Urinary bladder (tissue), 3 donors: ENCODE measurements at regions not wholly inside any gene's neighbourhood (a gene's known extent, or its start where the extent isn't known, plus 50 kb on each side); places are given as distances from the start of the nearest gene placed in this dataset.
"Not testable (repeated sequence)": the region's sequence is repeated elsewhere in the genome, so short reads cannot be mapped to it uniquely, and the experiment has no call there.

Experiments
- DNase-seq: peaks from one replicate; pipeline ENCODE4 v3.0.0-alpha.2; 2015; ENCODE audit errors: extremely low spot score
- H3K27ac ChIP-seq: one replicate; pipeline ENCODE4 v1.5.1; 2013; ENCODE audit warnings: low read depth, mild to moderate bottlenecking, moderate library complexity
- H3K36me3 ChIP-seq: one replicate; pipeline ENCODE4 v1.6.1; 2013; ENCODE audit warnings: mild to moderate bottlenecking, moderate library complexity; ENCODE audit not compliant: insufficient read depth
- H3K4me1 ChIP-seq: one replicate; pipeline ENCODE4 v1.6.1; 2013; ENCODE audit warnings: mild to moderate bottlenecking, moderate library complexity; ENCODE audit not compliant: insufficient read depth
- H3K4me3 ChIP-seq: one replicate; pipeline ENCODE4 v1.5.1; 2013; ENCODE audit warnings: low read depth, low read length
- WGBS: extraction: QIAGEN DNeasy Blood & Tissue Kit; methylation state at CpG from one replicate; pipeline ENCODE4 v1.1.7; 2013; 5-methylcytosine and 5-hydroxymethylcytosine counted together
- donor health status: healthy with polysubstance abuse.
- donor health status: healthy.

DNA sequence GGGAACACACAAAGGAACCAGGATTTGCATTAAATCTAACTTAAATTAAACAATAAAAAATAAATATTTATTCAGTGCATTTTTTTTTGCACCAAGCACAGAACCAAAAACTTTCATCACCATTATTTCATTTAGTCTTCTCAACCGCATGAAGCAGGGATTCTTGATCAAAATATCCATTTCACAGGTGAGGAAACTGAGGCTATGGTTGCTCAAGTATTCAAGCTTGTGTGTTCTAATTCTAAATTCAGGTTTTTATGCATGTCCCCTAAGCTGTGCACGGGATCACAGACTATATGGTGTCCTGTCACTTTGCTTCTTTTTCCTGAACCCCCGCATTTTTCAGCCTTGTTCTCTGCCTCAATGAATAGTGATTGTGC lies 64.3 kb upstream of the BCL6 start:
- no peak for DNase-seq
- Histone ChIP-seq H3K36me3 (no peaks in the 10 kb centered on the region), H3K27ac (no peak overlapping the region), H3K4me3 (no peak overlapping the region), H3K4me1 (no peaks in the 10 kb centered on the region)
- WGBS, result 90% methylated on average over 3 of the region's 3 CpGs

GRCh38 chr3:187810021-187810446 lies 64.8 kb upstream of the BCL6 start:
- no peak for DNase-seq
- Histone ChIP-seq H3K4me1 (no peaks in the 10 kb centered on the region), H3K4me3 (no peak overlapping the region), H3K27ac (no peak overlapping the region), H3K36me3 (no peaks in the 10 kb centered on the region)
- 56% methylated on average over 3 of the region's 3 CpGs for WGBS

DNA sequence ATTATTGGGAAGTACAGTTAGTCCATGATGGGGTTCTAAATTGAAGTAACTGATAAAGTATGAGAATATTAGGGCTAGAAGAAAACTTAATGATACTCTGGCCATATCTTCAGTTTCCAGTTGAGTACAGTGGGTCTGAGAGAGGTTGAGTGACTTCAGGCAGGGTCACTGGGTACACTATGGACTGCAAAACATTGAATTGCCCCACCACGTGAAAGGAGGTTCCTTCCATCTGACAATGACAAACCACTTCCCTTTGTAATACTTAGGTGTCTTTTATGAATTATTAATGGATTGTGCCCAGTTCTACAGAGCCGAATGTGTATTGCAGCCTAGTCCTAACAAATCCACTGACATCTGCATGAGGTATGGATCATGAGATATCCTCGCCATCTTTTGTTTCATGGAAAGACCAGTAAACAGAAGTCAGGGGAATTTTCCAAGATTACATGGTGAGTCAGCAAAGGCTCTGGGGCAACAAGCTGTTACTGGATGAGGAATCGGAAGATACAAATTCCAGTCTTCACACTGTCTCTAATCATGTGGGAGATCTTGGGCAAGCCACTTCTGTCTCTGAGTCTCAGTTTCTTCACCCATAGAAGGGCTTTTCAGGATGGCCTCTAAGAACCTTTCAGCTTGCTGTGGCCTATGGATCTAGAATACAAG lies 66.5 kb upstream of the BCL6 start:
- DNase-seq, result no peak
- H3K36me3 ChIP-seq, result no peaks in the 10 kb centered on the region

GRCh38 chr3:187812496-187812895 lies 67.2 kb upstream of the BCL6 start:
- Histone ChIP-seq H3K36me3 (no peaks in the 10 kb centered on the region), H3K4me1 (no peaks in the 10 kb centered on the region), H3K27ac (no peak overlapping the region), H3K4me3 (no peak overlapping the region)
- no peak for DNase-seq
- WGBS, result 97% methylated on average over 5 of the region's 5 CpGs

More for the DNA sequence above, 66.5 kb upstream of the BCL6 start:
- Histone ChIP-seq H3K4me3 (no peak overlapping the region), H3K27ac (no peak overlapping the region), H3K4me1 (no peaks in the 10 kb centered on the region)
- 76% methylated on average over 4 of the region's 4 CpGs for WGBS

DNA sequence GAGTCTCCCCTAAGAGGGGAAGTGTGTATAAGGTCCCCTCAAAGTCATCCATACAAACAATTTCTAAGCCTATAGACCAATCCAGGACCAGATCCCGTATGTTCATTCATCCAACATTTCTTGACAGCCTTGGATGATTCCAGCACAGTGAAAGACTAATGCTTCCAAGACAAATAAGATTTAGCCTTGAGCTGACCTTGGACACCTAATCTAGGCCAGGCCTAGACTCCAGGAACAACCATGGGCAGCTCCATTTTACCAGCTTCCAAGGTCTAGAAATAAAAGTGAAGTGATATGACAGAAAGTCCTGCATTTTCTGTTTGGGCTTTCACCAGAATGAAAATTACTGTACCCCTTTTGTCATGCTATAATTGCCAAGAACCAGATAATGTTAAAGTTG lies 67.9 kb upstream of the BCL6 start:
- Histone ChIP-seq H3K36me3 (no peaks in the 10 kb centered on the region), H3K27ac (no peak overlapping the region), H3K4me1 (no peaks in the 10 kb centered on the region), H3K4me3 (no peak overlapping the region)
- WGBS, result 93% methylated on average over 1 of the region's 1 CpG
- DNase-seq, result no peak

DNA sequence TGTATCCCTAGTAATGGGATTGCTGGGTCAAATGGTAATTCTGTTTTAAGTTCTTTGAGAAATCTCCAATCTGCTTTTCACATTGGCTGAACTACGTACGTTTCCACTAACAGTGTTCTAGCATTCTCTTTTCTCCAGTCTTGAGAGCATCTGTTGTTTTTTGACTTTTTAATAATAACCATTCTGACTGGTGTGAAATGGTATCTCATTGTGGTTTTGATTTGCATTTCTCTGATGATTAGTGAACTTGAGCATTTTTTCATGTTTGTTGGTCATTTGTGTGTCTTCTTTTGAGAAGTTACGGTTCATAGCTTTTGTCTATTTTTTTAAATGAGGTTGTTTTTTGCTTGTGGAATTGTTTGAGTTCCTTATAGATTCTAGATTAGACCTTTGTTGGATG lies 72.5 kb upstream of the BCL6 start:
- not testable (repeated sequence) for H3K4me3 ChIP-seq, H3K36me3 ChIP-seq, H3K4me1 ChIP-seq, DNase-seq, H3K27ac ChIP-seq
- WGBS, result 96% methylated on average over 3 of the region's 3 CpGs

DNA sequence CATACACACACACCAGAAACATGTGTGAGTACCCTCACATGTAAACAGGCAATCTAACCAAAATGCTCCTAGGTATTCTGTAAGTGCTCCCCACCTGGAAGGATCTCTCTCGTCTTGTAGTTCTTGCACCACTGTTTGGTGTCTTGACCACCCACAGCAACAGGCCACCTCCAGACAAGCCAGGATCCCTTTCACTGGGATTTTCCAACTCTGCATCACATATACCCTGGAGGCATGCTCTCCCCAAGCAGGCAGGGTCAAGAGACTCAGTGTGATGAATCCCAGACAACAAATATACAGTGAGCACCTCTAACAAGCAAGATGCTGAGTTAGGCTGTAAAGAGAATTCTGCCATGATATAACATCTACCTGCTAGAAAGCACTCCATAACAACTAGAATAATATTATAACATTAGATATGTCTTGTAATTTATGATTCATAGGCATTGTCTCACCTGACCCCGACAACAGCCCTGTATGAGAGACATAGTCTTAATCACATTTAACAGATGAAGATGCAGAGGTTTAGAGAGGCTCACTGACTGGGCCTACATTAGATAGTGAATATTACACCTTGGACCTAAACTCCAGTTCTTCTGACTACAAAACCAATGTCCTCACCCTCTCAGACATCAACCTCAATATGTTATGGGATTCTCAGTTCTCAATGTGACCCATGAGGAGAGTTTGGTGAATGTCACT lies 76.5 kb upstream of the BCL6 start:
- Histone ChIP-seq H3K4me1 (no peaks in the 10 kb centered on the region), H3K4me3 (no peak overlapping the region), H3K27ac (no peak overlapping the region), H3K36me3 (no peaks in the 10 kb centered on the region)
- 98% methylated on average over 2 of the region's 2 CpGs for WGBS
- no peak for DNase-seq

- H3K36me3 ChIP-seq, result no peaks in the 10 kb centered on the region
- H3K4me3 ChIP-seq, result no peak overlapping the region
- DNase-seq, result no peak
Observed at GRCh38 chr3:187822402-187822801, 77.1 kb upstream of the BCL6 start.

GRCh38 chr3:187823746-187824145 lies 78.5 kb upstream of the BCL6 start:
- no peaks in the 10 kb centered on the region for H3K36me3 ChIP-seq
- DNase-seq, result no peak
- WGBS, result 96% methylated on average over 2 of the region's 2 CpGs
- H3K4me1 ChIP-seq, result no peaks in the 10 kb centered on the region
- no peak overlapping the region for H3K4me3 ChIP-seq
- no peak overlapping the region for H3K27ac ChIP-seq

More at GRCh38 chr3:187822402-187822801, 77.1 kb upstream of the BCL6 start:
- Histone ChIP-seq H3K4me1 (no peaks in the 10 kb centered on the region), H3K27ac (no peak overlapping the region)

DNA sequence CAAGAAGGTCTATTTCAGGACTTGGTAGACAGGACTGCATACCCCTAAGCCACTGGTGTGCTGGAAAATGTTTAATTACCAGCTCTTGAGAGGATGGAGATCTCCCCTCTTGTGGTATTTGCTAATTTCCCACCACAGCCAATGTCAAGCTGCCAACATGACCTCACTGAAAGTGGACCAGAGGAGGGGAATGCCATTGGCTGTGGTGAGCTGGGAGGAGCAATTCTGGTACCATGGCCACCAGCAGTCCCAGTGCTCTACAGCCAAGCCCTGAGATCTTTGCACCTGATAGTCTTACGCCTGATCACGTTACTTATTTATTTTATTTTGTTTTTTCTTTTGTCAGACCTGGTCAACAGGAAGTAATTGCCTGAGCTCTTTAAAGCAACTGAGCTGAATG lies 82.5 kb upstream of the BCL6 start:
- WGBS, result 88% methylated on average over 2 of the region's 2 CpGs
- Histone ChIP-seq H3K4me1 (no peaks in the 10 kb centered on the region), H3K4me3 (no peak overlapping the region), H3K27ac (no peak overlapping the region), H3K36me3 (no peaks in the 10 kb centered on the region)
- no peak for DNase-seq

- Histone ChIP-seq H3K4me1 (no peaks in the 10 kb centered on the region), H3K27ac (no peak overlapping the region), H3K4me3 (no peak overlapping the region), H3K36me3 (no peaks in the 10 kb centered on the region)
- DNase-seq, result no peak
- WGBS, result 72% methylated on average over 7 of the region's 7 CpGs
Observed at GRCh38 chr3:187828579-187829452, 83.5 kb upstream of the BCL6 start.

GRCh38 chr3:187830181-187830580 lies 84.9 kb upstream of the BCL6 start:
- DNase-seq, result no peak
- Histone ChIP-seq H3K27ac (no peak overlapping the region), H3K4me1 (no peaks in the 10 kb centered on the region), H3K36me3 (no peaks in the 10 kb centered on the region), H3K4me3 (no peak overlapping the region)
- WGBS, result 83% methylated on average over 1 of the region's 1 CpG

- DNase-seq, result no peak
- WGBS, result 82% methylated on average over 9 of the region's 9 CpGs
- Histone ChIP-seq H3K4me1 (no peaks in the 10 kb centered on the region), H3K27ac (no peak overlapping the region), H3K36me3 (no peaks in the 10 kb centered on the region), H3K4me3 (no peak overlapping the region)
Observed at GRCh38 chr3:187831125-187832051, 86.1 kb upstream of the BCL6 start.
